SK-N-SH (cell line): ENCODE measurements at regions not wholly inside any gene's neighbourhood (a gene's known extent, or its start where the extent isn't known, plus 50 kb on each side); places are given as distances from the start of the nearest gene placed in this dataset.

ENCODE experiments used
- CTCF ChIA-PET: fragments of 300-600, 350-600 bp; formaldehyde crosslinking; extraction: SDS; loops from one replicate; lab custom pipeline; 2021; lab: Yijun Ruan, JAX
- POLR2A ChIA-PET: fragments of 350-600 bp; sonication (Branson Sonifier 250); formaldehyde crosslinking; extraction: SDS; loops from one replicate; lab custom pipeline; 2020; ENCODE audit warnings: antibody characterized with exemption, inconsistent platforms; lab: Yijun Ruan, JAX
- DNase-seq: peaks from one replicate; pipeline ENCODE4 v3.0.0; 2012
- H2AFZ ChIP-seq: fragments of 200-600 bp; sonication (generic); 2 replicates; pipeline ENCODE4 v1.8.1; 2016; ENCODE audit warnings: antibody characterized with exemption, mild to moderate bottlenecking, low read depth
- H3F3A ChIP-seq: fragments of 200-600 bp; sonication (generic); replicated peaks from 2 replicates; pipeline ENCODE3; 2016; ENCODE audit warnings: antibody characterized with exemption, mild to moderate bottlenecking; ENCODE audit not compliant: insufficient read depth
- H3K27ac ChIP-seq, 2 experiments: fragments of 200-500 bp in 1 of 2; fragments of 200-600 bp in 1 of 2; sonication (Bioruptor generic) in 1 of 2; sonication (generic), shearing (Covaris generic) in 1 of 2; 2 replicates each; pipeline versions ENCODE4 v1.5.1 to v1.6.1; 2014 to 2016; ENCODE audit warnings: low read depth in 2 of 2, inconsistent platforms in 1 of 2, low read length in 1 of 2, mild to moderate bottlenecking in 1 of 2, mixed read lengths in 1 of 2
- H3K27me3 ChIP-seq: fragments of 200-600 bp; sonication (generic), shearing (Covaris generic); 2 replicates; pipeline ENCODE4 v1.6.1; 2016; ENCODE audit warnings: mixed run types; ENCODE audit not compliant: insufficient read depth
- H3K36me3 ChIP-seq, 2 experiments: fragments of 200-500 bp in 1 of 2; fragments of 200-600 bp in 1 of 2; sonication (Bioruptor generic) in 1 of 2; sonication (generic) in 1 of 2; replicated peaks in 1 of 2; 2 replicates each; pipeline versions ENCODE3 to v1.5.1; 2014 to 2016; ENCODE audit warnings: low read length in 1 of 2, mild to moderate bottlenecking in 1 of 2; ENCODE audit not compliant: insufficient read depth in 2 of 2, control insufficient read depth in 1 of 2
- H3K4me1 ChIP-seq, 2 experiments: fragments of 200-500 bp in 1 of 2; fragments of 200-600 bp in 1 of 2; sonication (Bioruptor generic) in 1 of 2; sonication (generic), shearing (Covaris generic) in 1 of 2; 2 replicates each; pipeline versions ENCODE4 v1.5.1 to v1.6.1; 2014 to 2016; ENCODE audit warnings: low read depth in 1 of 2, low read length in 1 of 2, mixed run types in 1 of 2; ENCODE audit not compliant: insufficient read depth in 2 of 2, control insufficient read depth in 1 of 2
- H3K4me2 ChIP-seq: fragments of 200-600 bp; sonication (generic), shearing (Covaris generic); 2 replicates; pipeline ENCODE4 v1.6.1; 2017; ENCODE audit warnings: mixed run types
- H3K4me3 ChIP-seq, 2 experiments: fragments of 200-500 bp in 1 of 2; fragments of 200-600 bp in 1 of 2; sonication (Bioruptor generic) in 1 of 2; sonication (generic), shearing (Covaris generic) in 1 of 2; 2 replicates each; pipeline versions ENCODE4 v1.5.1 to v1.8.1; 2014 to 2016; ENCODE audit warnings: low read depth in 2 of 2, inconsistent platforms in 1 of 2, low read length in 1 of 2, mild to moderate bottlenecking in 1 of 2, mixed read lengths in 1 of 2, moderate library complexity in 1 of 2
- H3K79me2 ChIP-seq: fragments of 200-600 bp; sonication (generic); 2 replicates; pipeline ENCODE4 v1.8.1; 2017; ENCODE audit warnings: mild to moderate bottlenecking; ENCODE audit not compliant: insufficient read depth
- H3K9ac ChIP-seq: fragments of 200-600 bp; sonication (generic); 2 replicates; pipeline ENCODE4 v1.6.1; 2017; ENCODE audit warnings: mixed run types
- H3K9me2 ChIP-seq: fragments of 200-600 bp; sonication (generic); 2 replicates; pipeline ENCODE4 v1.6.1; 2017; ENCODE audit warnings: mixed run types
- H3K9me3 ChIP-seq: fragments of 200-600 bp; sonication (generic); 2 replicates; pipeline ENCODE4 v1.6.1; 2017; ENCODE audit warnings: mixed run types, mild to moderate bottlenecking, moderate library complexity
- H4K20me1 ChIP-seq: fragments of 200-600 bp; sonication (generic); 2 replicates; pipeline ENCODE4 v1.6.1; 2017; ENCODE audit warnings: mild to moderate bottlenecking, mixed run types; ENCODE audit not compliant: insufficient read depth
- CTCF ChIP-seq: fragments of 200-600 bp; sonication (generic); IDR thresholded peaks from 2 replicates; pipeline ENCODE4 v1.6.1; 2017; ENCODE audit warnings: antibody characterized with exemption, mild to moderate bottlenecking, moderate library complexity
- ELF1 ChIP-seq: IDR thresholded peaks from 2 replicates; pipeline ENCODE4 v1.4.0; 2012
- EP300 ChIP-seq, 2 experiments: IDR thresholded peaks; 2 replicates each; pipeline versions ENCODE4 v1.4.0 to v1.6.1; 2012; ENCODE audit warnings: borderline replicate concordance in 1 of 2, low read depth in 1 of 2, low read length in 1 of 2
- EZH2phosphoT487 ChIP-seq: fragments of 200-600 bp; sonication (generic); IDR thresholded peaks from 2 replicates; pipeline ENCODE4 v1.6.1; 2017; ENCODE audit warnings: low read depth, mixed run types, mild to moderate bottlenecking, antibody characterized with exemption, moderate library complexity, borderline replicate concordance
- FOSL2 ChIP-seq: IDR thresholded peaks from 2 replicates; pipeline ENCODE4 v1.4.0; 2012; ENCODE audit warnings: low read depth, mild to moderate bottlenecking, moderate library complexity, borderline replicate concordance
- FOXJ3 ChIP-seq: sonication (generic); formaldehyde crosslinking; IDR thresholded peaks from 2 replicates; pipeline ENCODE4 v1.5.1; 2020; ENCODE audit warnings: mild to moderate bottlenecking, missing genetic modification reagents
- GATA2 ChIP-seq: sonication (generic); formaldehyde crosslinking; IDR thresholded peaks from 2 replicates; pipeline ENCODE4 v1.5.0; 2020; ENCODE audit warnings: mild to moderate bottlenecking, missing genetic modification reagents
- IRF3 ChIP-seq: fragments of 150-350 bp; IDR thresholded peaks from 2 replicates; pipeline ENCODE4 v1.6.1; 2016; ENCODE audit warnings: mild to moderate bottlenecking, low read depth, low read length
- MXI1 ChIP-seq: IDR thresholded peaks from 2 replicates; pipeline ENCODE4 v1.6.1; 2012; ENCODE audit warnings: mild to moderate bottlenecking, low read depth, low read length, improper control_type of control experiment
- NFIC ChIP-seq: IDR thresholded peaks from 2 replicates; pipeline ENCODE4 v1.4.0; 2012; ENCODE audit warnings: borderline replicate concordance
- POLR2AphosphoS5 ChIP-seq: IDR thresholded peaks from 2 replicates; pipeline ENCODE4 v1.6.1; 2012; ENCODE audit warnings: low read depth, low read length
- RAD21 ChIP-seq: IDR thresholded peaks from 2 replicates; pipeline ENCODE4 v1.6.1; 2012; ENCODE audit warnings: mild to moderate bottlenecking, low read length
- RFX5 ChIP-seq: IDR thresholded peaks from 2 replicates; pipeline ENCODE4 v1.6.1; 2012; ENCODE audit warnings: mild to moderate bottlenecking, improper control_type of control experiment, low read length
- SMC3 ChIP-seq: IDR thresholded peaks from 2 replicates; pipeline ENCODE4 v1.6.1; 2012; ENCODE audit warnings: low read depth, low read length, improper control_type of control experiment
- USF1 ChIP-seq: IDR thresholded peaks from 2 replicates; pipeline ENCODE4 v1.4.0; 2012; ENCODE audit warnings: low read depth, borderline replicate concordance
- ZBTB33 ChIP-seq: IDR thresholded peaks from 2 replicates; pipeline ENCODE4 v1.4.0; 2012; ENCODE audit warnings: low read depth, borderline replicate concordance
- WGBS: methylation state at CpG from one replicate; pipeline ENCODE4 v1.1.6; 2017; ENCODE audit warnings: low lambda C conversion rate; 5-methylcytosine and 5-hydroxymethylcytosine counted together

- Histone ChIP-seq H3K4me1 (no peaks in the 10 kb centered on the region), H3K36me3 (no peaks in the 10 kb centered on the region), H3K9me3 (no peaks in the 10 kb centered on the region), H3K4me3 (0 out of 4 replicates have a peak overlapping the region, but pooled peaks of 1 of the 2 experiments have one; percentile 39), H3K27ac (no peak overlapping the region), H3K27me3 (peaks cover 16% of the 10 kb centered on the region; the same call in 1 of the 2 replicates), H3K4me2 (no peak overlapping the region), H3F3A (no peaks in the 10 kb centered on the region), H4K20me1 (no peaks in the 10 kb centered on the region), H3K9ac (no peak overlapping the region), H2AFZ (no peak overlapping the region), H3K9me2 (no peaks in the 10 kb centered on the region), H3K79me2 (no peaks in the 10 kb centered on the region)
- ChIA-PET CTCF (interaction anchor here (0.6 to 3.9 kb wide), 41 partner anchors 9 to 959 kb away, joined by 3 to 40 read pairs (median 3); no protein-coding TSS in a partner anchor), POLR2A (no interaction called here)
- WGBS, result 6% methylated on average over 8 of the region's 8 CpGs
- TF ChIP-seq USF1, result no peak
- TF ChIP-seq RAD21, result peak; percentile 74
- TF ChIP-seq CTCF, result peak; percentile 78
- TF ChIP-seq ZBTB33, result no peak
- TF ChIP-seq SMC3, result peak; percentile 55
- DNase-seq, result peak; percentile 57
These were observed 130.0 kb upstream of the KCNJ15 start for GRCh38 chr21:38126666-38127303.

GRCh38 chr21:38129711-38130110 is 127.1 kb upstream of the KCNJ15 start:
- Histone ChIP-seq H3K4me2 (no peak overlapping the region), H3K9me2 (no peaks in the 10 kb centered on the region), H3K36me3 (no peaks in the 10 kb centered on the region), H2AFZ (no peak overlapping the region), H3F3A (no peaks in the 10 kb centered on the region), H3K9me3 (no peaks in the 10 kb centered on the region), H3K9ac (no peak overlapping the region), H4K20me1 (no peaks in the 10 kb centered on the region), H3K4me3 (no peak overlapping the region), H3K79me2 (no peaks in the 10 kb centered on the region), H3K27ac (no peak overlapping the region), H3K27me3 (peaks cover 18% of the 10 kb centered on the region; the same call in 1 of the 2 replicates), H3K4me1 (no peaks in the 10 kb centered on the region)
- POLR2A ChIA-PET, result no interaction called here
- 0% methylated on average over 1 of the region's 1 CpG for WGBS
- DNase-seq, result no peak
- CTCF ChIA-PET, result interaction anchor here (0.8 to 3.9 kb wide), 2 partner anchors 26 to 454 kb away, joined by 3 to 40 read pairs; no protein-coding TSS in a partner anchor
- TF ChIP-seq USF1 (no peak), SMC3 (no peak), MXI1 (no peak), POLR2AphosphoS5 (no peak), RAD21 (no peak), ELF1 (no peak), FOSL2 (no peak), IRF3 (no peak), EP300 (IDR thresholded peaks at IDR 0.05; ENCODE audit: borderline replicate concordance in 1 of 2, low read depth in 1 of 2, low read length in 1 of 2) (no peak), GATA2 (CRISPR knock-in tag) (no peak), FOXJ3 (CRISPR knock-in tag) (no peak), RFX5 (no peak), NFIC (no peak), EZH2phosphoT487 (no peak)
